ENCODE measurements at regions not wholly inside any gene's neighbourhood (a gene's known extent, or its start where the extent isn't known, plus 50 kb on each side); places are given as distances from the start of the nearest gene placed in this dataset.

GRCh38 chr10:62671104-62671503 lies 133.4 kb upstream of the ADO start:
- peak overlapping the region in 3 of 8 donors; percentile 48 to 68 (median 58) for H3K27ac Mint-ChIP-seq
- no peak overlapping the region for H3K4me3 Mint-ChIP-seq
- Histone ChIP-seq H3K27me3 (ENCODE audit: insufficient read depth, low read length, poor library complexity, severe bottlenecking) (no peaks in the 10 kb centered on the region), H3K4me1 (ENCODE audit: insufficient read depth, low read length) (no peaks in the 10 kb centered on the region), H3K4me3 (ENCODE audit: low read length) (no peak overlapping the region), H3K27ac (ENCODE audit: low read depth, low read length) (no peak overlapping the region), H3K9me3 (ENCODE audit: low read length) (no peaks in the 10 kb centered on the region), H3K36me3 (ENCODE audit: insufficient read depth, low read length) (no peaks in the 10 kb centered on the region)
- peaks cover 26 to 32% (median 27%) of the 10 kb centered on the region in 3 donors for H3K4me1 Mint-ChIP-seq
- CTCF ChIA-PET = no interaction called here
- no peaks in the 10 kb centered on the region for H3K36me3 Mint-ChIP-seq
- POLR2A ChIA-PET = no interaction called here
- no peaks in the 10 kb centered on the region for H3K9me3 Mint-ChIP-seq
- DNase-seq = no peak
- H3K27me3 Mint-ChIP-seq = no peaks in the 10 kb centered on the region

GRCh38 chr10:62681211-62681940 lies 123.1 kb upstream of the ADO start:
- Histone ChIP-seq H3K27me3 (ENCODE audit: insufficient read depth, low read length, poor library complexity, severe bottlenecking) (no peaks in the 10 kb centered on the region), H3K36me3 (ENCODE audit: insufficient read depth, low read length) (no peaks in the 10 kb centered on the region), H3K9me3 (ENCODE audit: low read length) (no peaks in the 10 kb centered on the region), H3K27ac (ENCODE audit: low read depth, low read length) (no peak overlapping the region), H3K4me1 (ENCODE audit: insufficient read depth, low read length) (peaks cover 16% of the 10 kb centered on the region), H3K4me3 (ENCODE audit: low read length) (no peak overlapping the region)
- Mint-ChIP-seq H3K4me3 (peak overlapping the region in 6 of 7 donors; percentile 2 to 76 (median 44)), H3K36me3 (peaks cover 0 to 2% (median 0%) of the 10 kb centered on the region in 3 donors), H3K27me3 (no peaks in the 10 kb centered on the region), H3K4me1 (peaks cover 20 to 40% (median 30%) of the 10 kb centered on the region in 3 donors), H3K9me3 (peaks cover 0 to 2% (median 0%) of the 10 kb centered on the region in 5 donors), H3K27ac (peak overlapping the region in 7 of 8 donors; percentile 27 to 92 (median 84))
- CTCF ChIA-PET = interaction anchor here (0.7 to 2.6 kb wide), 9 partner anchors 9 to 137 kb away, joined by 3 to 16 read pairs (median 4); partner anchors contain the start of gene ADO
- POLR2A ChIA-PET = interaction anchor here (0.6 to 1.2 kb wide), 4 partner anchors 8 to 135 kb away, joined by 3 to 6 read pairs (median 4); partner anchors contain the start of gene EGR2
- DNase-seq = peak; percentile 39 to 86 (median 64)

- Mint-ChIP-seq H3K27me3 (no peaks in the 10 kb centered on the region), H3K36me3 (peaks cover 0 to 2% (median 0%) of the 10 kb centered on the region in 3 donors), H3K9me3 (peaks cover 0 to 2% (median 2%) of the 10 kb centered on the region in 5 donors), H3K4me3 (no peak overlapping the region), H3K27ac (no peak overlapping the region), H3K4me1 (peaks cover 40 to 63% (median 50%) of the 10 kb centered on the region in 3 donors)
- no peak for DNase-seq
- no peaks in the 10 kb centered on the region for H3K36me3 ChIP-seq (ENCODE audit: insufficient read depth, low read length)
- no peaks in the 10 kb centered on the region for H3K27me3 ChIP-seq (ENCODE audit: insufficient read depth, low read length, poor library complexity, severe bottlenecking)
- ChIA-PET POLR2A (no interaction called here), CTCF (interaction anchor here (1.2 kb wide), 2 partner anchors 133 to 472 kb away, joined by 3 read pairs; no protein-coding TSS in a partner anchor)
- peaks cover 28% of the 10 kb centered on the region for H3K4me1 ChIP-seq (ENCODE audit: insufficient read depth, low read length)
- H3K4me3 ChIP-seq (ENCODE audit: low read length) = no peak overlapping the region
- no peaks in the 10 kb centered on the region for H3K9me3 ChIP-seq (ENCODE audit: low read length)
- H3K27ac ChIP-seq (ENCODE audit: low read depth, low read length) = no peak overlapping the region
Measured at GRCh38 chr10:62684911-62685310, 119.6 kb upstream of the ADO start.

DNA sequence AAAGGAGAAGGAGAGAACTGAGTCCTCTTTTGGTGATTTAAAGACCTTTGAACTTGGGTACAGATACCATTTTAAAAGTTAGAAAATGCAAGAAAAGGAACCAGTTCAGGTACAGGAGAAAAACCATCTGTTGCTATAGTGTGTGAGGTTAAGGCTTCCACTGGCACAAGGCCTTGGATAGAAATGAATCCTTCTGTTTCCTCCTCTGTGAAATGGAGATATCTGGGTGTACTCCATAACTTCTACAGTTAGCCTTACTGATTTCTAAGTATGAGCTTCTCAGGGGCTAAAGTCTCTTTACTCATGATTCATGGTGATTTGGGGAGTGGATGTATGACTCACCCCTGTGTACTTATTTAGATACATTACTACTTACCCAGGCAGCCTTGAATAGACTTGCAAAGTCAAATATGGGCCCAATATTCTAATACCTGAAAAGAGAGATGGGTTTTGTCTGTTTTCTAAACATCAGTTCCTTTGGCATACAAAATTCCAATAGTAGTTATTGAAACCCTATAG lies 117.2 kb upstream of the ADO start:
- Histone ChIP-seq H3K36me3 (ENCODE audit: insufficient read depth, low read length) (no peaks in the 10 kb centered on the region), H3K4me1 (ENCODE audit: insufficient read depth, low read length) (peaks cover 32% of the 10 kb centered on the region), H3K27ac (ENCODE audit: low read depth, low read length) (no peak overlapping the region), H3K4me3 (ENCODE audit: low read length) (no peak overlapping the region), H3K9me3 (ENCODE audit: low read length) (no peaks in the 10 kb centered on the region), H3K27me3 (ENCODE audit: insufficient read depth, low read length, poor library complexity, severe bottlenecking) (no peaks in the 10 kb centered on the region)
- Mint-ChIP-seq H3K27me3 (no peaks in the 10 kb centered on the region), H3K36me3 (peaks cover 0 to 2% (median 0%) of the 10 kb centered on the region in 3 donors), H3K27ac (peak overlapping the region in 3 of 8 donors; percentile 24 to 52 (median 25)), H3K4me1 (peaks cover 46 to 67% (median 52%) of the 10 kb centered on the region in 3 donors), H3K9me3 (peaks cover 0 to 2% (median 2%) of the 10 kb centered on the region in 5 donors), H3K4me3 (no peak overlapping the region)
- CTCF ChIA-PET = no interaction called here
- POLR2A ChIA-PET = no interaction called here
- DNase-seq = no peak

- no peaks in the 10 kb centered on the region for H3K36me3 ChIP-seq (ENCODE audit: insufficient read depth, low read length)
- peaks cover 57 to 77% (median 65%) of the 10 kb centered on the region in 3 donors for H3K4me1 Mint-ChIP-seq
- no peaks in the 10 kb centered on the region for H3K9me3 ChIP-seq (ENCODE audit: low read length)
- peaks cover 0 to 2% (median 0%) of the 10 kb centered on the region in 3 donors for H3K36me3 Mint-ChIP-seq
- no peak for DNase-seq
- ChIA-PET CTCF (interaction anchor here (1.5 to 1.6 kb wide), 2 partner anchors 8 to 52 kb away, joined by 3 to 4 read pairs; no protein-coding TSS in a partner anchor), POLR2A (interaction anchor here (0.7 to 2.0 kb wide), 4 partner anchors 8 to 566 kb away, joined by 3 to 9 read pairs (median 6); partner anchors contain the start of gene ADO)
- no peaks in the 10 kb centered on the region for H3K27me3 Mint-ChIP-seq
- peak overlapping the region; percentile 84 to 97 (median 90) for H3K27ac Mint-ChIP-seq
- peaks cover 35% of the 10 kb centered on the region for H3K4me1 ChIP-seq (ENCODE audit: insufficient read depth, low read length)
- no peaks in the 10 kb centered on the region for H3K27me3 ChIP-seq (ENCODE audit: insufficient read depth, low read length, poor library complexity, severe bottlenecking)
- H3K4me3 ChIP-seq (ENCODE audit: low read length) = no peak overlapping the region
- H3K27ac ChIP-seq (ENCODE audit: low read depth, low read length) = no peak overlapping the region
- H3K9me3 Mint-ChIP-seq = peaks cover 0 to 2% (median 2%) of the 10 kb centered on the region in 5 donors
- peak overlapping the region; percentile 56 to 85 (median 79) for H3K4me3 Mint-ChIP-seq
Measured at GRCh38 chr10:62688971-62689700, 115.4 kb upstream of the ADO start.

DNA sequence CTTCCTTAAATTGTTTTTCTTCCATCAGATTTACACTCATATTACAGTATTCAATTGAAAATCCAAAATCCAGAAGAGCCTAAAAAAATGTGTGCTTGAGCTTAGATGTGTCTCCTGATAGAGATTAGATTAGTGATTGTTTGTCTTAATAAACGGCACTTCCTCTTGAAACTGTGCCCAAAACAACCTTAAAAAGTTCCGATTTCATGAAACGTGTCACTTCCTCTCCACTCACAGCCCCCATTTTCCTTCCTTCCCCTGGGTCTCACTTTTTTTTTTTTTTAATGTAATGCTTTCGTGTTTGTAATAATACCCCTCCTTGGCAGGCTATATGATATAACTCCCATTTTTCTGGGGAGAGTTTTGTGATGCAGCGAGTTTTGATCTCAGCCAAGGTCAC lies 114.8 kb upstream of the ADO start:
- H3K4me1 Mint-ChIP-seq = peaks cover 63 to 81% (median 70%) of the 10 kb centered on the region in 3 donors
- peak overlapping the region; percentile 84 to 97 (median 90) for H3K27ac Mint-ChIP-seq
- H3K4me1 ChIP-seq (ENCODE audit: insufficient read depth, low read length) = peaks cover 41% of the 10 kb centered on the region
- no peaks in the 10 kb centered on the region for H3K27me3 ChIP-seq (ENCODE audit: insufficient read depth, low read length, poor library complexity, severe bottlenecking)
- peaks cover 0 to 2% (median 0%) of the 10 kb centered on the region in 3 donors for H3K36me3 Mint-ChIP-seq
- ChIA-PET POLR2A (interaction anchor here (0.7 to 2.0 kb wide), 4 partner anchors 9 to 565 kb away, joined by 3 to 9 read pairs (median 6); partner anchors contain the start of gene ADO), CTCF (interaction anchor here (1.1 to 1.6 kb wide), 4 partner anchors 9 to 128 kb away, joined by 3 to 5 read pairs (median 4); no protein-coding TSS in a partner anchor)
- no peaks in the 10 kb centered on the region for H3K9me3 ChIP-seq (ENCODE audit: low read length)
- H3K27me3 Mint-ChIP-seq = no peaks in the 10 kb centered on the region
- peak overlapping the region; percentile 30 for H3K4me3 ChIP-seq (ENCODE audit: low read length)
- H3K9me3 Mint-ChIP-seq = peaks cover 0 to 2% (median 2%) of the 10 kb centered on the region in 5 donors
- H3K27ac ChIP-seq (ENCODE audit: low read depth, low read length) = peak overlapping the region; percentile 43
- DNase-seq = peak in 2 of 5 donors; percentile 16 to 55
- H3K36me3 ChIP-seq (ENCODE audit: insufficient read depth, low read length) = no peaks in the 10 kb centered on the region
- H3K4me3 Mint-ChIP-seq = peak overlapping the region; percentile 56 to 85 (median 79)

GRCh38 chr10:62690703-62691102 lies 113.8 kb upstream of the ADO start:
- Mint-ChIP-seq H3K27me3 (no peaks in the 10 kb centered on the region), H3K27ac (peak overlapping the region; percentile 84 to 97 (median 90)), H3K9me3 (peaks cover 0 to 2% (median 2%) of the 10 kb centered on the region in 5 donors), H3K36me3 (peaks cover 0 to 1% (median 0%) of the 10 kb centered on the region in 3 donors), H3K4me3 (peak overlapping the region; percentile 56 to 85 (median 79)), H3K4me1 (peaks cover 73 to 90% (median 80%) of the 10 kb centered on the region in 3 donors)
- no peaks in the 10 kb centered on the region for H3K27me3 ChIP-seq (ENCODE audit: insufficient read depth, low read length, poor library complexity, severe bottlenecking)
- DNase-seq = peak in 1 of 5 donors; percentile 54
- peaks cover 44% of the 10 kb centered on the region for H3K4me1 ChIP-seq (ENCODE audit: insufficient read depth, low read length)
- H3K9me3 ChIP-seq (ENCODE audit: low read length) = no peaks in the 10 kb centered on the region
- ChIA-PET POLR2A (interaction anchor here (1.1 to 2.0 kb wide), 2 partner anchors 53 to 114 kb away, joined by 3 to 9 read pairs; partner anchors contain the start of gene ADO), CTCF (interaction anchor here (1.1 to 1.5 kb wide), 3 partner anchors 10 to 127 kb away, joined by 3 to 5 read pairs (median 4); no protein-coding TSS in a partner anchor)
- no peak overlapping the region for H3K27ac ChIP-seq (ENCODE audit: low read depth, low read length)
- no peak overlapping the region for H3K4me3 ChIP-seq (ENCODE audit: low read length)
- no peaks in the 10 kb centered on the region for H3K36me3 ChIP-seq (ENCODE audit: insufficient read depth, low read length)
